Jurkat, Clone E6-1 (cell line): ENCODE measurements at regions not wholly inside any gene's neighbourhood (a gene's known extent, or its start where the extent isn't known, plus 50 kb on each side); places are given as distances from the start of the nearest gene placed in this dataset.
"Not testable (repeated sequence)": the region's sequence is repeated elsewhere in the genome, so short reads cannot be mapped to it uniquely, and the experiment has no call there.

Experiments used
- DNase-seq: peaks from one replicate; pipeline ENCODE4 v3.0.0-alpha.2; 2011; ENCODE audit warnings: low read depth, low spot score
- H3K4me3 ChIP-seq: 2 replicates; pipeline ENCODE4 v1.5.1; 2011; ENCODE audit warnings: mild to moderate bottlenecking, low read length, control low read depth, moderate library complexity

GRCh38 chr5:36739751-36740221 is 133.4 kb downstream of the SLC1A3 start:
- peak; percentile 72 for DNase-seq
- no peak overlapping the region for H3K4me3 ChIP-seq

- DNase-seq: no peak
- no peak overlapping the region for H3K4me3 ChIP-seq
Measured at GRCh38 chr5:36740259-36740898, 134.0 kb downstream of the SLC1A3 start.

GRCh38 chr5:36741128-36741527 is 134.7 kb downstream of the SLC1A3 start:
- no peak for DNase-seq
- H3K4me3 ChIP-seq: no peak overlapping the region

GRCh38 chr5:36743891-36744772 is 132.4 kb upstream of the NIPBL start:
- DNase-seq: no peak

GRCh38 chr5:36744773-36745589 is 131.6 kb upstream of the NIPBL start:
- no peak for DNase-seq
- peak overlapping the region; percentile 51 for H3K4me3 ChIP-seq

More at GRCh38 chr5:36743891-36744772, 132.4 kb upstream of the NIPBL start:
- H3K4me3 ChIP-seq: peak overlapping the region; percentile 51

- DNase-seq, H3K4me3 ChIP-seq: not testable (repeated sequence)
Measured at GRCh38 chr5:36747794-36748193, 128.8 kb upstream of the NIPBL start.

- DNase-seq: no peak
Measured at GRCh38 chr5:36751886-36752285, 124.7 kb upstream of the NIPBL start.

GRCh38 chr5:36755342-36755741 is 121.2 kb upstream of the NIPBL start:
- DNase-seq: no peak

More at GRCh38 chr5:36751886-36752285, 124.7 kb upstream of the NIPBL start:
- no peak overlapping the region for H3K4me3 ChIP-seq

GRCh38 chr5:36755920-36756488 is 120.6 kb upstream of the NIPBL start:
- no peak for DNase-seq
- no peak overlapping the region for H3K4me3 ChIP-seq

More at GRCh38 chr5:36755342-36755741, 121.2 kb upstream of the NIPBL start:
- no peak overlapping the region for H3K4me3 ChIP-seq

GRCh38 chr5:36756848-36757247 is 119.7 kb upstream of the NIPBL start:
- DNase-seq: no peak
- no peak overlapping the region for H3K4me3 ChIP-seq

GRCh38 chr5:36759117-36759516 is 117.5 kb upstream of the NIPBL start:
- H3K4me3 ChIP-seq: no peak overlapping the region
- DNase-seq: no peak

GRCh38 chr5:36763454-36763853 is 113.1 kb upstream of the NIPBL start:
- no peak for DNase-seq

GRCh38 chr5:36765876-36766275 is 110.7 kb upstream of the NIPBL start:
- no peak for DNase-seq
- H3K4me3 ChIP-seq: no peak overlapping the region

More at GRCh38 chr5:36763454-36763853, 113.1 kb upstream of the NIPBL start:
- no peak overlapping the region for H3K4me3 ChIP-seq

- no peak overlapping the region for H3K4me3 ChIP-seq
- no peak for DNase-seq
Measured at GRCh38 chr5:36766981-36767380, 109.6 kb upstream of the NIPBL start.

- DNase-seq: no peak
- no peak overlapping the region for H3K4me3 ChIP-seq
Measured at GRCh38 chr5:36768450-36768849, 108.1 kb upstream of the NIPBL start.

GRCh38 chr5:36769129-36769770 is 107.3 kb upstream of the NIPBL start:
- no peak for DNase-seq
- H3K4me3 ChIP-seq: no peak overlapping the region

- no peak for DNase-seq
- no peak overlapping the region for H3K4me3 ChIP-seq
Measured at GRCh38 chr5:36770125-36770524, 106.4 kb upstream of the NIPBL start.

GRCh38 chr5:36772276-36773140 is 104.1 kb upstream of the NIPBL start:
- no peak overlapping the region for H3K4me3 ChIP-seq
- no peak for DNase-seq
